Lower leg skin (tissue), 4 donors: ENCODE measurements at regions not wholly inside any gene's neighbourhood (a gene's known extent, or its start where the extent isn't known, plus 50 kb on each side); places are given as distances from the start of the nearest gene placed in this dataset.

ENCODE experiments used
- DNase-seq, 2 donors: peaks; one replicate each; pipeline ENCODE4 v3.0.0-alpha.2; 2019; ENCODE audit warnings: low spot score in 2 of 2
- H3K4me3 ChIP-seq: fragments of 200-600 bp; sonication (generic); 2 replicates; pipeline ENCODE4 v1.5.1; 2017; ENCODE audit warnings: mild to moderate bottlenecking, low read depth; ENCODE audit not compliant: poor library complexity, severe bottlenecking
- POLR2A ChIP-seq, 2 donors: fragments of 450-650 bp; IDR thresholded peaks; one replicate each; pipeline ENCODE4 v1.6.1; 2016 to 2017; ENCODE audit warnings: antibody characterized with exemption in 2 of 2, mild to moderate bottlenecking in 1 of 2, moderate library complexity in 1 of 2
- WGBS, 2 donors: methylation state at CpG; one replicate each; pipeline ENCODE4 v1.1.5; 2018; 5-methylcytosine and 5-hydroxymethylcytosine counted together
- intact Hi-C: fragments of 100-400 bp; cut with DNase I; formaldehyde crosslinking; loops from one replicate; pipeline ENCODE4 v1.15.0; 2023; ENCODE audit warnings: low total_unique reads
- TF ChIP-seq, protein P1 (sequence below), 3 donors: fragments of 450-650 bp; IDR thresholded peaks; one replicate each; pipeline ENCODE4 v1.5.1; 2016; ENCODE audit warnings: antibody characterized with exemption in 3 of 3, mild to moderate bottlenecking in 3 of 3, moderate library complexity in 2 of 3

DNA sequence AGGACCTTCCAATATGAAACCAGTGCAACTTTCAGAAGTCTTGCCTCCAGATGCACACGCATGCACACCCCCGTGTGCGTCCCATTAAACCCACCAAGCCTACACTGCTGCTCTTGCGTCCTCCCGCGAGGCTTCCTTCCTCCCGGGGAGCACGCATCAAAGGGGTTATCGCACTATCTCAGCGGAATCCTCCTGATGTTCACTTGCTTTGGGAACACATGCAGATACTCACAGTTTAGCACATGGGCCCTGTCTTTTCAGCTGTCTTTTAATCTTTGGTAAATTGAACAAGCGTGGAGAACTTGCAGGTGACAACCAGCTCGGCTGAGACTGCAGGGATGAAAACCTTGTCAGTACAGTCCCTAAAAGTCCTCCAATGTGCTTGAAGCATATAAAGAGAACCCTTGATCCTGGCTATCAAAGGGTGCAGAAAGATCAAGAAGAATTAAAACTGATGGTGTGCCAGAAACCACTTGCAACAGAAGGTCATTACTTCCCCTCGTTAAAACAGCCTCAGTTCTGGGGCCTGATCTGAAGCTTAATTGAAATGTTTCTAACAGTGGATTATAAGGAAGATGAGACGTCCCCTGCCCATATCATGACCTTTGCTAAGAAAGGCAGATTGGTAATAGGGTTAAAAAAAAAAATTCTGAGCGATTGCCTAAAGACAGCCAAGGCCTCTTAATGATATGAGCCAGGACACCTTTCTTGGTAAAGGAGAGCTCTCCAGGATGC lies 149.4 kb upstream of the LMO4 start:
- 80 to 82% methylated on average over 15 of the region's 15 CpGs for WGBS, 2 donors
- intact Hi-C loops = no loop called here
- H3K4me3 ChIP-seq = no peak overlapping the region
- no peak for DNase-seq
- TF ChIP-seq, protein P1, sequence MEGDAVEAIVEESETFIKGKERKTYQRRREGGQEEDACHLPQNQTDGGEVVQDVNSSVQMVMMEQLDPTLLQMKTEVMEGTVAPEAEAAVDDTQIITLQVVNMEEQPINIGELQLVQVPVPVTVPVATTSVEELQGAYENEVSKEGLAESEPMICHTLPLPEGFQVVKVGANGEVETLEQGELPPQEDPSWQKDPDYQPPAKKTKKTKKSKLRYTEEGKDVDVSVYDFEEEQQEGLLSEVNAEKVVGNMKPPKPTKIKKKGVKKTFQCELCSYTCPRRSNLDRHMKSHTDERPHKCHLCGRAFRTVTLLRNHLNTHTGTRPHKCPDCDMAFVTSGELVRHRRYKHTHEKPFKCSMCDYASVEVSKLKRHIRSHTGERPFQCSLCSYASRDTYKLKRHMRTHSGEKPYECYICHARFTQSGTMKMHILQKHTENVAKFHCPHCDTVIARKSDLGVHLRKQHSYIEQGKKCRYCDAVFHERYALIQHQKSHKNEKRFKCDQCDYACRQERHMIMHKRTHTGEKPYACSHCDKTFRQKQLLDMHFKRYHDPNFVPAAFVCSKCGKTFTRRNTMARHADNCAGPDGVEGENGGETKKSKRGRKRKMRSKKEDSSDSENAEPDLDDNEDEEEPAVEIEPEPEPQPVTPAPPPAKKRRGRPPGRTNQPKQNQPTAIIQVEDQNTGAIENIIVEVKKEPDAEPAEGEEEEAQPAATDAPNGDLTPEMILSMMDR (IDR thresholded peaks at IDR 0.05) = no peak
- TF ChIP-seq POLR2A (IDR thresholded peaks at IDR 0.05) = no peak

DNA sequence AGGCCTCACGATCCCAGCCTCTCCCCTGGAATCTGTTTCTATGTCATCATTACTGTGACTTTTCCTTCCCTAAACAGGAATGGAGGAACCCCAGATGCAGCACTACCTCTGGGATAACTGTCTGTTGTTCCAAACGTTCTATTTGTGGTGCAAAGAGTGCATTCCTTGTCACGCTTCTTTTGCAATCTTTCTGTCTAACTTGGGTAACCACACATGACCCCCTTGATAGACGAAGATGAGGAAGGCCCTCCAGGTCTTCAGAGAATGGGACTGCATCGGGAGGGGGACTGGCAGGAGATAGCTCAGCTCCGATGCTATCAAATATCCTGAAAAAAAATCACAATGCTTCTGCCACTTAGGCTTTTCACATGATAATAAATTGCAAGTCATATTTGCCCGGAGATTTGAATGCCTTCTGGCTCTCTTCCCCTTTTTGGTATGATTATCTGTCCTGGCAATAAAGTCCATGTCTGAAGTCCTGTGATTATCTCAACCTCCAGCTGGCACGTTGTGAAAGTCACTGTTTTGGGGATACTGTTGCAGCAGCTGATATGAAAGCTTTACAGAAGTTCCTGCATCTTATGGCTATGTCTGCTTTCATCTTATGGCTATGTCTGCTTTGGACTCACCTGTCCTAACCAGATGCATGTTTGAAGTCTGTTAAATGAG lies 148.7 kb upstream of the LMO4 start:
- TF ChIP-seq POLR2A (IDR thresholded peaks at IDR 0.05) = no peak
- TF ChIP-seq, protein P1 (IDR thresholded peaks at IDR 0.05) = no peak
- no peak for DNase-seq
- no peak overlapping the region for H3K4me3 ChIP-seq
- 67 to 72% methylated on average over 8 of the region's 8 CpGs for WGBS, 2 donors
- intact Hi-C loops = no loop called here

DNA sequence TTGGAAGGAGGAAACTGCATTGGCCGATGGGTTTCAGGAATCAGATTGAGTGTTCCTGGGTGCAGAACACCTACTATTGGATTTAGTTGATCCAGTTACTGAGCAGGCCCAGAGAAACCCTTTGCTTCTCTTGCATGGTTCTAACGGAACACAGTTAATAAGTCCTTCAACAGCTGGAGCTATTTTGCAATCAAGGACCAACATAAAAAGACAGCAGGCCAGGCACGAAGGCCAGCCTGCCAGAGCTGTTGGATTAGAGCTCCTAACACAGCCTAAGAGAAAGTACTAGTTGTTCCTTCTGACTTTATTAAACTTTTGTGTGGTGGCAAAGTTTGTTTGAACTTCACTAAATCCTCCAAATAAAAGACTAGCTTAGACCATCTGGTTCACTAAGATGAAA lies 148.0 kb upstream of the LMO4 start:
- DNase-seq = no peak
- WGBS, 2 donors = 68 to 74% methylated on average over 3 of the region's 3 CpGs
- intact Hi-C loops = no loop called here
- H3K4me3 ChIP-seq = no peak overlapping the region
- TF ChIP-seq POLR2A (IDR thresholded peaks at IDR 0.05) = no peak
- TF ChIP-seq, protein P1 (IDR thresholded peaks at IDR 0.05) = no peak

DNA sequence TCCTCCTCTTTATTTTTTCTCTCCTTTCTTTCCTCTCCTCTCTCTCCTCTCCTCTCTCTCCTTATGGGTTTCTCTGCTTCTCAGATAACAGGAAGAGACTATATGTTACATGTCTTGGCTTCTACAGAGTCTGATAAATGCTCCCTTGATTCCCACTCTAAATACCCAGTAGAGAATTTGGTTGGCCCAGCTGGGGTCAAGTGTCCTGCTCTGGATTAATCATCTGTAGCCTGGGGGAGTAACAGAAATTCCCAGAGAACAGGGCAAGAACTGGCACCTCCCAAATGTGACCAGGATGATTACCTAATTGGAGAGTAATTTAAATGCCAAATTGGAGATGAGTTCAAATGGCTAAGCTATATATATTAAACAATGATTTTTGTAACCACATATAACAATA lies 146.1 kb upstream of the LMO4 start:
- intact Hi-C loops = no loop called here
- no peak for DNase-seq

DNA sequence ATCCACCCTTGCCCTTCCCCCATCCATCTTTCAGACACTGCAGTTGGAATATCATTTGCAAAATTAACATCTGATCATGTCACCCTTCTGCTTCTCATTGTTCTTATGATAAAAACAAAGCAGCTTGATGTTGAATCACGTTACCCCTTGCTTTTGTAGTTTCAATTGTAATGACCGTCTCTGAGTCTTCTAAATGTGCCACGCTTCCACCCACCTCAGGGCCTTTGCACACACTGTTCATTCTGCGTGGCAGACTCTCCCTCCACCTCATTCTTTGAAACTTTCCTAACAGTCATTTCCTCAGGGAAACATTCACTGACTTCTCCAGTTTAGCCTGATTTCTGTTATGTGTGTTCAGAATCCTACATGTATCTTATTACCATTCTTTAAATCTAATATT lies 143.6 kb upstream of the LMO4 start:
- 90 to 91% methylated on average over 4 of the region's 4 CpGs for WGBS, 2 donors
- DNase-seq = no peak
- H3K4me3 ChIP-seq = no peak overlapping the region
- intact Hi-C loops = no loop called here
- TF ChIP-seq, protein P1 (IDR thresholded peaks at IDR 0.05) = no peak
- TF ChIP-seq POLR2A (IDR thresholded peaks at IDR 0.05) = no peak

More for the DNA sequence above, 146.1 kb upstream of the LMO4 start:
- TF ChIP-seq POLR2A (IDR thresholded peaks at IDR 0.05) = no peak
- TF ChIP-seq, protein P1 (IDR thresholded peaks at IDR 0.05) = no peak
- H3K4me3 ChIP-seq = no peak overlapping the region
